HT1080 (cell line): ENCODE measurements at regions not wholly inside any gene's neighbourhood (a gene's known extent, or its start where the extent isn't known, plus 50 kb on each side); places are given as distances from the start of the nearest gene placed in this dataset.
"Not testable (repeated sequence)": the region's sequence is repeated elsewhere in the genome, so short reads cannot be mapped to it uniquely, and the experiment has no call there.

Source experiments
- DNase-seq: peaks from one replicate; pipeline ENCODE4 v3.0.0-alpha.2; 2015; ENCODE audit warnings: low read depth

GRCh38 chr6:168177103-168177891 is 98.3 kb upstream of the FRMD1 start:
- DNase-seq: no peak

GRCh38 chr6:168171673-168172353 is 92.8 kb upstream of the FRMD1 start:
- no peak for DNase-seq

DNA sequence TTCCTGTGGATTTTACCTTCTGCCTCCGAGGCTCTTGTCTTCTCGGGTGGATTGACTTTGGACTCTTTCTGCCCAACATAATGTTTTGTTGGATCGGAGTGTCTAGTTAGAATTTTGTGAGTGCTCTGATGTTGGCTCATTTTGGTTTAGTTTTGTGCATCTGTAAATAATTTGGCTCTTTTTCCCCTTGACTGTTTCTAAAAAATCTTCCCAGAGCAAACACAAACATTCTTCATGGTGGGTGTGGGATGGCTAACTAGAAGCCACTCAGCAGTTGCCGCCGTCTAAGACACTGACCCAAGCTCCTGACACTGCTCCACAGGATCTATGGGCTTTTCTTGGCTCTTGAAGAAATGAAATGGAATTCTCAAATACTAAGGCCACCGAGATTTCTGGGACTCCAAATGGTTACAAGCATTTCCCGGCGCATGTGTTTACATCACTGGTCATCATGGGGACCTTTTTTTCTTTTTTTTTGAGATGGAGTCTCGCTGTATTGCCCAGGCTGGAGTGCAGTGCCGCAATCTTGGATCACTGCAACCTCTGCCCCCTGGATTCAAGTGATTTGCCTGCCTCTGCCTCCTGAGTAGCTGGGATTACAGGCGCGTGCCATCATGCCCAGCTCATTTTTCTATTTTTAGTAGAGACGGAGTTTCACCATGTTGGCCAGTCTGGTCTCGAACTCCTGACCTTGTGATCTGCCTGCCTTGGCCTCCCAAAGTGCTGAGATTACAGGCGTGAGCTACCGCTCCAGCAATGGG is 92.0 kb upstream of the FRMD1 start:
- DNase-seq: no peak

GRCh38 chr6:168169624-168170023 is 90.6 kb upstream of the FRMD1 start:
- no peak for DNase-seq

GRCh38 chr6:168168936-168169335 is 89.9 kb upstream of the FRMD1 start:
- not testable (repeated sequence) for DNase-seq

- DNase-seq: not testable (repeated sequence)
Observed at GRCh38 chr6:168168330-168168729, 89.3 kb upstream of the FRMD1 start.

GRCh38 chr6:168167431-168168315 is 88.7 kb upstream of the FRMD1 start:
- DNase-seq: no peak

GRCh38 chr6:168166627-168167026 is 87.6 kb upstream of the FRMD1 start:
- no peak for DNase-seq

GRCh38 chr6:168165891-168166290 is 86.9 kb upstream of the FRMD1 start:
- no peak for DNase-seq

DNA sequence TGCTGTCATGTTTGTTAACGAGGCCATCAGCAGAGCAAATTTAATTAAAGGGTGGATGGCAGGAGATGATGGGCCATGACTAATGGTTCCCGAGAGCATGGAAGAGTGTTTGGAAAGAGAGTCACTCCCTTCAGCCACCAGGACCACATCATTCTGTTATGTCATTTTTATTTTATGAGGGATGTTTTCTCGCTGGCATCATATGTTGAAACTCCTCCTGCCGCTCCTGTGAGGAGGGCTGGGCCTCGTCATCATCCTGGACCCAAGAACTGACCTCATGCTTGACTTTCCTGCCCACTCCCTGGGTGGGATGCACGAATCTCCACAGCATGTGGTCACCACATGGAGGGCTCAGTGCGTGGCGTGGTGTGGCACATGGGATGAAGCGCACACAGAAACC is 86.4 kb upstream of the FRMD1 start:
- no peak for DNase-seq

GRCh38 chr6:168164462-168165061 is 85.5 kb upstream of the FRMD1 start:
- DNase-seq: no peak

DNA sequence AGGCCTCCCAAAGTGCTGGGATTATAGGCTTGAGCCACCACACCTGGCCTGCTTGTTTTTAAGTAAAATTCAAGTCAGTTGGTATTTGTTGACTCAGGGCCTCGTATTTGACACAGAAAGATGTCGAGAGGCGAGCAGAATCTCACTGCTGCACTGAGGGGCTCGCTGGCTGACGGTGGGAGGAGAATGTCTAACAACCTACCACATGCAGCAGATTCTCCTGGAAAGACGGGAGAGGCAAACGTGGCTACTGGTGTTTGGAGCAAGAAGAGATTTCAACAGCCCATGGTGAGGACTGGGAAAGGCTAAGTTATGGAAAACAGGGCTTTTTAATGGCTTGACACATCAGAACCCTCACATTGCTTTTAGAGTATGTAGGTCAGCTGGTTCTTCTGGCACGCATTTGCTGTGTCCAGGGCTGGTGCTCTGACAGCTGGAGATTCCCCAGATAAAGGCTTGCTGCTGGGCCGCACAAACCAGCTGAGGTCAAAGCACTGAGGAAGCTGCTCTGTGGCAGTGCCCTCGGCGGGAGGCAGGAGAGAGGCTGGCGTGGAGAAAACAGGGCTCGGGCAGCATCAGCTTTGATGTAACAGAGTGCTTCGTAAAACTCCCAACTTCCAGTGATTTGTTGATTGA is 84.2 kb upstream of the FRMD1 start:
- no peak for DNase-seq

DNA sequence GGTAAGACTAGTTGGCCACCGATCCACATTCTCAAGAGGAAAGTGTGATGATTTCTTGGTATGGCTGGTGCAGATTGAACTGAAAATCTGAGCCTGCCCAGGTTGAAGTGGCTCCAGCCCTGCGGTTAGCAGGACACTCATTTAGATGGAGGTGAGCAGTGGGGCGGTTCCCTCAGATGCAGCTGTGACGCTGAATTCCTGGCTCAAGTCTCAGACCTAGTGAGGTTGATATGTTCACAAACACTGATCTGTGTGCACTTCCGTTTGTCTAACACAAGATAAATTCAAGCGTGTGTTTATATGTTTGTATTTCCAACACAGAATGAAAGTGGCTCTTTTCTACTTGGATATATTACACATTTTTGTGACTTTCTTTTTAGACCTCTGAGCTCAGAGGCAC is 83.4 kb upstream of the FRMD1 start:
- DNase-seq: no peak

- no peak for DNase-seq
Observed at GRCh38 chr6:168161371-168161750, 82.3 kb upstream of the FRMD1 start.

DNA sequence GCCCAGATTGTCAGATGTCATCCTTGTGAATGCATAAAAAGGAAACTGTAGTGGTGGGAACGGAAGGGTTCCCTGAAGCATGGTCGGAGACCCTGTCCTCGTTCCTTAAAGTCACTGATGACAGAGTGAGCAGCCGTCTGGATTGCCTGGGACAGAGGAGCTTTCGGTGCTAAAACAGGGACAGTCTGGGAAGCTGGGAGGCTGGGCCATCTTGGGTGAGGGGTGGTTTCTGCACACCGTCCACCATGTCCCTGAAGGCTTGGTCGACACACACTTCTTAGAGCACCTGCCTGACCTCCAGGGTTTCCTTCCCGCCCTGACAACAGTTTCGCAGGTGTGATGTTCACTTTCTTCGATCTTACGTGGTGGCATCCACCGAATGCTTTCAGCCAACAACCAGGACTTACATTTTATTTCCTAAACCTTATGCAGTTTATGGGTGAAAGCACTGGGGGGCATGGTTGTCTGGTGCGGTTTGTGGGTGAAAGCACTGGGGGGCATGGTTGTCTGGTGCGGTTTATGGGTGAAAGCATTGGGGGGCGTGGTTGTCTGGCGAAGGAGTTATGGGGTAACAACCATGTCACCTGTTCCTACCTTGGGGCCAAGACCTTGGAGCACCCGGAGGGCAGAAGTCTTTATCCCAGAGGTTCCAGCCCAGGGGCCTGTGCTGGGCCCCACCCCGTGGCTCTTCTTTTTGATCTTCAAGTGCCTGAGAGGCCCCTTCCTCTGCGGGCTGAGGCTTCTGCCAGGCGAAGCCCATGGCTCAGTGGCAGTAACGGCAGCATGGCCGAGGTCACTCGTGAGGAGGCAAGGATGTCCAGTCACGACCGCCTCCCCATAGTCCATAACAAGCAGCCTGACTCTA is 81.7 kb upstream of the FRMD1 start:
- DNase-seq: no peak

- DNase-seq: no peak
Observed at GRCh38 chr6:168159506-168159905, 80.5 kb upstream of the FRMD1 start.

DNA sequence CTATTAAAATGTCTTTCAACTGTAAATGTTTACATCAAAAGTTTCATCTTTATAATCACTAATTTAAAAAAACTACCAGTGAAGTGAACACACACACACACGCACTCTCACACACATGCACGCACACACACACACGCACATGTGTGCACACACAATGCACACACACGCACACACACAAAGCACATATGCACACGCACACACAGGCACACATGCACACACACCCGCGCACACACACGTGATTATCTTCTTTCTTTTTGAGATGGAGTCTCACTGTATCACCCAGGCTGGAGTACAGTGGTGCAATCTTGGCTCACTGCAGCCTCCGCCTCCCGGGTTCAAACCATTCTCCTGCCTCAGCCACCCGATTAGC is 80.0 kb upstream of the FRMD1 start:
- DNase-seq: no peak

GRCh38 chr6:168158213-168158979 is 79.4 kb upstream of the FRMD1 start:
- no peak for DNase-seq
